Uterus (tissue), 2 donors: ENCODE measurements at regions not wholly inside any gene's neighbourhood (a gene's known extent, or its start where the extent isn't known, plus 50 kb on each side); places are given as distances from the start of the nearest gene placed in this dataset.

Experiments
- POLR2A ChIP-seq, 2 donors: fragments of 450-650 bp; IDR thresholded peaks; one replicate each; pipeline ENCODE4 v1.6.1; 2016; ENCODE audit warnings: antibody characterized with exemption in 2 of 2, mild to moderate bottlenecking in 1 of 2, moderate library complexity in 1 of 2
- TF ChIP-seq, protein P1 (sequence below), 4 experiments: fragments of 200-600 bp in 2 of 4; fragments of 450-650 bp in 2 of 4; sonication (generic) in 2 of 4; IDR thresholded peaks; one replicate each; pipeline ENCODE4 v1.5.1; 2016 to 2019; ENCODE audit warnings: antibody characterized with exemption in 4 of 4, mild to moderate bottlenecking in 2 of 4, moderate library complexity in 1 of 4

DNA sequence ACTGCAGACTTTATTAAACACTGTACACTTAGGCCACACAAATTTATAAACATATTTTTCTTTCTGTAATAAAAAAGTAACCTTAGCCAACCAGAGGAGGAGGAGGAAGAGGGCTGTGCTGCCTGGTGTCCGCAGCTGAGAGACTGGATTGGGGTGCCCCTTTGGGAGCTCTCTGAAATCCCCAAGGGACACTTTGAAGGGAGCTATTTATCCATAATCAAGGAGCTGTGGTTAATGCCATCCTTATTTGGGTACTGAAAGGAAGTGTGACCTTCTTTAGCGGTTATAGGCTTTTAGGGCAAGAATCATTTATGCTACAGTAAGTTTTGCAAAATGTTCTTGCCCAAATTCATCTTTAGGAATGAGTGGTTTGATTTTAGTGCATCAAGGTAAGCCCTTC lies 125.8 kb downstream of the RASSF10 start:
- TF ChIP-seq, protein P1, sequence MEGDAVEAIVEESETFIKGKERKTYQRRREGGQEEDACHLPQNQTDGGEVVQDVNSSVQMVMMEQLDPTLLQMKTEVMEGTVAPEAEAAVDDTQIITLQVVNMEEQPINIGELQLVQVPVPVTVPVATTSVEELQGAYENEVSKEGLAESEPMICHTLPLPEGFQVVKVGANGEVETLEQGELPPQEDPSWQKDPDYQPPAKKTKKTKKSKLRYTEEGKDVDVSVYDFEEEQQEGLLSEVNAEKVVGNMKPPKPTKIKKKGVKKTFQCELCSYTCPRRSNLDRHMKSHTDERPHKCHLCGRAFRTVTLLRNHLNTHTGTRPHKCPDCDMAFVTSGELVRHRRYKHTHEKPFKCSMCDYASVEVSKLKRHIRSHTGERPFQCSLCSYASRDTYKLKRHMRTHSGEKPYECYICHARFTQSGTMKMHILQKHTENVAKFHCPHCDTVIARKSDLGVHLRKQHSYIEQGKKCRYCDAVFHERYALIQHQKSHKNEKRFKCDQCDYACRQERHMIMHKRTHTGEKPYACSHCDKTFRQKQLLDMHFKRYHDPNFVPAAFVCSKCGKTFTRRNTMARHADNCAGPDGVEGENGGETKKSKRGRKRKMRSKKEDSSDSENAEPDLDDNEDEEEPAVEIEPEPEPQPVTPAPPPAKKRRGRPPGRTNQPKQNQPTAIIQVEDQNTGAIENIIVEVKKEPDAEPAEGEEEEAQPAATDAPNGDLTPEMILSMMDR (IDR thresholded peaks at IDR 0.05) = no peak
- no peak for TF ChIP-seq POLR2A (IDR thresholded peaks at IDR 0.05)
